Epithelial cell of esophagus (primary cell): ENCODE measurements at regions not wholly inside any gene's neighbourhood (a gene's known extent, or its start where the extent isn't known, plus 50 kb on each side); places are given as distances from the start of the nearest gene placed in this dataset.

ENCODE experiments used
- DNase-seq: peaks from one replicate; pipeline ENCODE4 v3.0.0; 2010; ENCODE audit warnings: low read depth
- H3K4me3 ChIP-seq: 2 replicates; pipeline ENCODE4 v1.5.1; 2011; ENCODE audit warnings: mild to moderate bottlenecking, low read length, control low read depth
- CTCF ChIP-seq: IDR thresholded peaks from 2 replicates; pipeline ENCODE4 v1.5.1; 2011; ENCODE audit warnings: low read depth, mild to moderate bottlenecking, low read length, control low read depth, inconsistent platforms; ENCODE audit not compliant: insufficient read depth; ENCODE audit errors: missing control alignments

- peak; percentile 82 for DNase-seq
- no peak overlapping the region for H3K4me3 ChIP-seq
- no peak for TF ChIP-seq CTCF
These were observed 742.6 kb downstream of the FAT4 start for GRCh38 chr4:126057371-126057770.

DNA sequence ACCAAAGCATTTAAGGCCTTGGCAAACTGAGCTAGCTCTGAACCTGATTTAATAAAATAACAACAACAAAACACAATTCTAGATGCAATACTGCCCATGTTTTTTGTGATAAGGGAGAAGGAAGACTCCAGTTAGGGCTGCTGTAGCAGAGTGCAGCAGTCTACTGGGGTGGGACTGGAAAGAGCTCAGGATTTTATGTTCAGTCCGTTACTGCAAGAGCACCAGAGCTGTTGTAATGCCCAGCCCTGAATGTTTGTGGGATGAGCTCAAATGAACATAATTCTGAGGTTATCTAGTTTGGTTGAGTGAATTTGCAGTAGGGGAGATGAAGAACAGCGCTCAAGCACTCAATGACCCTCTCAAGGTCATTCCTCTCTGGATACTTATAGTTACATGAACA lies 743.8 kb downstream of the FAT4 start:
- H3K4me3 ChIP-seq: no peak overlapping the region
- TF ChIP-seq CTCF: no peak
- DNase-seq: no peak

DNA sequence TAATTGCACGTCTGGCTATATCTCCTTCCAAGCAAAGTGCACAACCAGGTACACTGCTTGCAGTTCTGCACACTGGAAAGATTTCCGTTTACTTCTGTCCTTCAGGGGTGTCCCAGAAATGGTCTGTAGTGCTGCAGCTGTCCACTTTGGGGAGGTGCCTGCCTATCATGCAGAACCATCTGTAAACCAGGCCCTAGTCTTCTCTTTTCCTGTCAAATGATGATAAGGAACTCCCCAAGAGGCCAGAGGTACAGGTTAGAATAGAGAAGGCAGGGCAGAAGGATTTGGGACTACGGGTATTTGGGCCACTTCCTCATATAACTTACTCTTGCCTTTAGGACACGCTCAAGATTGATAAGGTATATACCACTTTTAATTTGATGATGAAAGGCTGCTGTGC lies 746.9 kb downstream of the FAT4 start:
- TF ChIP-seq CTCF: no peak
- DNase-seq: no peak
- H3K4me3 ChIP-seq: no peak overlapping the region

GRCh38 chr4:126065016-126065415 lies 750.3 kb downstream of the FAT4 start:
- TF ChIP-seq CTCF: no peak
- no peak overlapping the region for H3K4me3 ChIP-seq
- DNase-seq: no peak

GRCh38 chr4:126071346-126072333 lies 756.9 kb downstream of the FAT4 start:
- no peak overlapping the region for H3K4me3 ChIP-seq
- DNase-seq: peak; percentile 27
- TF ChIP-seq CTCF: no peak

- no peak overlapping the region for H3K4me3 ChIP-seq
- no peak for TF ChIP-seq CTCF
- no peak for DNase-seq
These were observed 766.6 kb downstream of the FAT4 start for GRCh38 chr4:126081336-126081735.

DNA sequence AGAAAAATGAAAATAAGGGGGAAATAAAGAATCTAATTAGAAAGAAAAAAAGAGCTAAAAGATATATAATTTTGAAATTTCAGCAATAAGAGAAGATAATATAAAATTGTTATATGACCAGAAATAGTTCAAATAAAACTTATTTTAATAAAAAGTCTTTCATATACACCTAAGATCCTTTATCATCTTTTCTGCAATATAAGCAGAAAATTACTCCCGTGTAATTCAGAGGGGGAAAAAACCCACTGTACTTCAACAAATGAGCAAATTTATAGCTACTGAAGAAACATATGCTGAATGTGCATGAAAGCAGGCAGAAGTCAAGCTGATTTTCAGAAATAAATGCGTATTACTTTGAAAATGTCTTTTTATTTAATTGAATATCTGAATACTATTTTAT lies 771.3 kb downstream of the FAT4 start:
- DNase-seq: no peak

More for the DNA sequence above, 771.3 kb downstream of the FAT4 start:
- no peak for TF ChIP-seq CTCF
- H3K4me3 ChIP-seq: no peak overlapping the region
